ENCODE measurements at regions not wholly inside any gene's neighbourhood (a gene's known extent, or its start where the extent isn't known, plus 50 kb on each side); places are given as distances from the start of the nearest gene placed in this dataset.

DNA sequence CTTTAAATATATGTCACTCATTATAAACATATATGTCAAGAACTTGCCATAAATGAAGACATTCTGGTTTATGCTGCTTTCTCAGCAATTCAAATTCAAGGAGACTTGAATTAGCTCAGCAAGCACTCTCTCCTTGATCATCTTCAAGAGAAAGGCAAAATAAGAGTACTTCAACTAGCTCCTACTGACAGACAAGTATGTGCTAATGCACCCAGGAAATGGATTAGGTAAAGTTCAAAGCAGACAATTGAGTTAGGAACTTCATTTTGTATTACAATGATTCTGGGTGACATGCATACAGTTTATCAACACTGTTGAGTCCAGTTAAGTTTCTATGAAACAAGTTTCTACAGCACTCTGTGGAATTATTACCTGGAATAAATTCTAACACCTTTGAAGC is 455.9 kb upstream of the USP15 start:
- no peak for TF ChIP-seq CTCF (IDR thresholded peaks at IDR 0.05; ENCODE audit: control insufficient read depth, extremely low read depth, insufficient read depth)
- no peak overlapping the region for H3K4me3 ChIP-seq (ENCODE audit: low read depth, low read length)

GRCh38 chr12:61808856-61809255 is 451.3 kb upstream of the USP15 start:
- no peak for TF ChIP-seq CTCF (IDR thresholded peaks at IDR 0.05; ENCODE audit: control insufficient read depth, extremely low read depth, insufficient read depth)
- no peak overlapping the region for H3K4me3 ChIP-seq (ENCODE audit: low read depth, low read length)
- no peak for DNase-seq (ENCODE audit: low read depth)

More for the DNA sequence above, 455.9 kb upstream of the USP15 start:
- no peak for DNase-seq (ENCODE audit: low read depth)

DNA sequence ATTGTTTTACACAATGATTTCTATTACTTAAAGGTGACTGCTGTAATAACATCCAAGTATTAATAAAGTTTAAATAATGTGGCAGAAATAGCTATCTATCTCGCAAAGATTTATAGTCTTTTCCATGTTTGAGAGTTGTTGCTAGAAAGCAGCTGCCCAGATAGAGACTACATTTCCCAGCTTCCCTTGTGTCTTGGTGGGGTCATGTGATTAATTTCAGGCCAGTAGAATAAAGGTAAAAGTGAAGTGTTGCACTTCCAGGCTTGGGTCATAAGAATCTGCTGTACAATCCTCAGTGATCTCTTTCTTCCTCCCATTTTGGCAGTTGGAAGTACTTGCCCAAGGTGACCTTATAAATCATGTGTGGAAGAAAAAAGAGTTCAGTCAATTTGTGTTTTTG is 449.7 kb upstream of the USP15 start:
- no peak for TF ChIP-seq CTCF (IDR thresholded peaks at IDR 0.05; ENCODE audit: control insufficient read depth, extremely low read depth, insufficient read depth)
- no peak overlapping the region for H3K4me3 ChIP-seq (ENCODE audit: low read depth, low read length)
- no peak for DNase-seq (ENCODE audit: low read depth)

DNA sequence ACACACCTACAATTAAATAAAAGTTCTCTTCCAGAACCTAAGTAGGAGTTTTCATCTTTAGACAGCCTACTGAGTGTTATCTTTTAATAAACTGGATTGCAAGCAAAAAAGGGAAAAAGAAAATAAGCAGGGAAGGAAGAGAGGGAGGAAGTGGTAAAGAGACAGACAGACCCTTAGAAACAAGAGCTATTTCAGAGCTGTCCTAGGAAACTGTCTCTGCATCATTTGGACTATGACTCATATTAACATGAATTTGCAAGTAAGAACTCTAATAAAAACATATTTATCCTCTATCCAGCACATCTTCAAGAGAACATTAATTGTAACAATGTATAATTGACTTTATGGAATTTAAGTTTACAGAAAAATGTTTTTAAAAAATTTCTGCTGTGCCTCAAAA is 438.8 kb upstream of the USP15 start:
- no peak for DNase-seq (ENCODE audit: low read depth)
- no peak overlapping the region for H3K4me3 ChIP-seq (ENCODE audit: low read depth, low read length)
- no peak for TF ChIP-seq CTCF (IDR thresholded peaks at IDR 0.05; ENCODE audit: control insufficient read depth, extremely low read depth, insufficient read depth)

DNA sequence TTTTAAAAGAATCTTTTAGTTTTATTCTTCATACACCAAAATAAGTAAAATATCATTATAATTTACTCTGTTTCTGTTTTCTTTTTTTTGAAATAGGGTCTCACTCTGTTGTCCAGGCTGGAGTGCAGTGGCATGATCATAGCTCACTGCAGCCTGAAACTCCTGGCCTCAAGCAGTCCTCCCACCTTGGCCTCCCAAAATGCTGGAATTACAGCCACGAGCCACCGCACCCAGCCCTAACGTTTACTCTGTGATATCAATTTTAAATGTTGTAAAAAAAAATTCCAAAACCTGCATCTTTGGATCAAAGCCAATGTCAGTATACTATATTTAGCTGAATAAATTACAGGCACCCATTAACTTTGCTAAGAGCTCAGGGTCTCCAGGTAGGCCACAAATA is 437.1 kb upstream of the USP15 start:
- no peak overlapping the region for H3K4me3 ChIP-seq (ENCODE audit: low read depth, low read length)
- no peak for DNase-seq (ENCODE audit: low read depth)
- TF ChIP-seq CTCF (IDR thresholded peaks at IDR 0.05; ENCODE audit: control insufficient read depth, extremely low read depth, insufficient read depth), result no peak

DNA sequence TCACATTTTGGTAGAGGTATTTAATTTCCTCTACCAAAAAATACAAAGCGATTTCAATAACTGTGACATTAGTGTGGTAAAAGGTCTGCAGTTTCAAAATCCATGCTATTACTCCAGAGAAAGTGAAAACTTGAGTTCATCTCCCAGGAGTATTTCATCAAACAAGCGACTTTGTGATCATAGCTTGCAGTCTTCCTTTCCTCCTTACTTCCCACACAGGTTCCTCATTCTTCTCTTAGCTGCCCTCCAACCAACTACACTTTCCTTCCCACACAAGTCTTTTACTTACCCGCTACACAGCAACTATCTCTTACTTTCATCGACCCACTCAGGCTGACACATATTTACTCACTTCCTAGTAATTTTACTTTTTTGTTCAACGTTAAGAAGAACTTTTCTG is 413.4 kb upstream of the USP15 start:
- no peak for DNase-seq (ENCODE audit: low read depth)
- no peak overlapping the region for H3K4me3 ChIP-seq (ENCODE audit: low read depth, low read length)
- no peak for TF ChIP-seq CTCF (IDR thresholded peaks at IDR 0.05; ENCODE audit: control insufficient read depth, extremely low read depth, insufficient read depth)

- H3K4me3 ChIP-seq (ENCODE audit: low read depth, low read length), result no peak overlapping the region
- no peak for DNase-seq (ENCODE audit: low read depth)
- TF ChIP-seq CTCF (IDR thresholded peaks at IDR 0.05; ENCODE audit: control insufficient read depth, extremely low read depth, insufficient read depth), result no peak
These were observed 411.3 kb upstream of the USP15 start for GRCh38 chr12:61848893-61849292.
